ENCODE measurements at regions not wholly inside any gene's neighbourhood (a gene's known extent, or its start where the extent isn't known, plus 50 kb on each side); places are given as distances from the start of the nearest gene placed in this dataset.

DNA sequence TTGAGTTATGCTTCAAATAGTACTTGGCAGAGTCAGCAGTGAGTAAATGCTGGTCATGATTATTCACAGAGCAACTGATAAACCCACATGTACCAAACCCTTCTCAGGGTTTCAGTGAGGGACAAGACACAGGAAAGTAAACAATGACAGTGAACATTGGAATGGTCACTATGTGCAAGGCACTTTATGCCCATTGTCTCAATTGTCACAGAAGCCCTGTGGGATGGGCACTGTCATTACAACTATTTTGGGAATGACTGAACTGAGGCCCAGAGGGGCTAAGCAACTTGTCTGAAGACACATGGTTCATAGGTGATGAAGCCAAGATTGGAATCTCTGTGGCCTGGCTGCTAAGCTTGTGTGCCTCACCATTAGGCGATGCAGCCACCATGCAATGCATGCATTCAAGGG lies 238.5 kb downstream of the RBM19 start:
- Histone ChIP-seq H3K27me3 (ENCODE audit: control insufficient read depth, insufficient read depth, low read length) (0 out of 2 replicates have a peak, but pooled peaks cover 2% of the 10 kb centered on the region), H3K36me3 (ENCODE audit: control insufficient read depth, insufficient read depth, low read length) (no peaks in the 10 kb centered on the region), H3K27ac (ENCODE audit: low read length) (no peak overlapping the region), H3K4me3 (ENCODE audit: low read length) (no peak overlapping the region), H3K4me1 (ENCODE audit: control insufficient read depth, insufficient read depth, low read length) (no peaks in the 10 kb centered on the region), H3K9me3 (ENCODE audit: control insufficient read depth, insufficient read depth, low read length) (no peaks in the 10 kb centered on the region)
- DNase-seq (ENCODE audit: low read depth, low spot score), result no peak
- WGBS (ENCODE audit: insufficient coverage, insufficient read length), result no CpG with 5 or more reads among the region's 1 CpG

DNA sequence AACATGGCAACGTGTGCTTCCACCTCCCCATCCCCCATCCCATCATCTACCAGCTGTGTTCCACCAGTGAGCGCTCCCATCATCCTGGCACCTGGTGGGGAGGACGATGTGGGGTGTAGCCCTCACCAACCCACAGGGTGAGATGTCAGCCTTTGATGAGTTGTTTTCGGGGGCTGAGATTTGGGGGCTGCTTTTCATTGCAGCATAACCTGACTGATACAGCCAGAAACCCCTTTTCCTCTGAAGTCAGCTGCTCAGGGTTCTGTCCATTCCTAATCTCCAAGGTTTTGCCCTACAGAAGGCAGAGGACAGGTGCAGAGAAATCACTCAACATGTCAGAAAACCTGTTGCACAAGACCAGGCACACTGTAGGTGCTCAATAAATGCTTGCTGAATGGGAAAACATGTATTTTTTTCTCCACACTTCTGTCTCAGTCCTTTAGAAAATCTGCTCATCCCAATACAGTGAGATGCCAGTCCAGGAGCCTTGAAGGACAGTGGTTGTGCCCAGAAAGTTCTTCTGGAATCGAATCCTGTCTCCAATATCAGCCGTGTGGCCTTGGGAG lies 239.8 kb downstream of the RBM19 start:
- no peaks in the 10 kb centered on the region for H3K36me3 ChIP-seq (ENCODE audit: control insufficient read depth, insufficient read depth, low read length)
- H3K9me3 ChIP-seq (ENCODE audit: control insufficient read depth, insufficient read depth, low read length), result no peaks in the 10 kb centered on the region
- H3K27me3 ChIP-seq (ENCODE audit: control insufficient read depth, insufficient read depth, low read length), result 0 out of 2 replicates have a peak, but pooled peaks cover 2% of the 10 kb centered on the region
- H3K4me1 ChIP-seq (ENCODE audit: control insufficient read depth, insufficient read depth, low read length), result no peaks in the 10 kb centered on the region
- WGBS (ENCODE audit: insufficient coverage, insufficient read length), result no CpG with 5 or more reads among the region's 6 CpGs
- no peak overlapping the region for H3K27ac ChIP-seq (ENCODE audit: low read length)
- H3K4me3 ChIP-seq (ENCODE audit: low read length), result no peak overlapping the region
- DNase-seq (ENCODE audit: low read depth, low spot score), result no peak

DNA sequence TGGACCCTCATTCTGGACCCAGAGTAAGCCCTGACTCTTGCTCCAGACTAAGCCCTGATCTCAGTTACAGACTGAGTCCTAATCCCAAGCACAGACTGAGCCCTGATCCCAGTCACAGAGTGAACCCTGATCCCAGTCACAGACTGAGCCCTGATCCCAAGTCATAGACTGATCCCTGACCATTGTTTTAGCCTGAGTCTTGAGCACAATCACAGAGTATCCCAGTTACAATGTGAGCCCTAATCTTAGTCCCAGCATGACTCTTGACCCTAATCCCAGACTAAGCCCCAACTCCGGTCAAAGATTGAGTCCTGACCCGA lies 240.6 kb downstream of the RBM19 start:
- no peak overlapping the region for H3K27ac ChIP-seq (ENCODE audit: low read length)
- H3K4me3 ChIP-seq (ENCODE audit: low read length), result no peak overlapping the region
- no CpG with 5 or more reads among the region's 2 CpGs for WGBS (ENCODE audit: insufficient coverage, insufficient read length)
- no peaks in the 10 kb centered on the region; the same call in 1 of the 2 replicates for H3K4me1 ChIP-seq (ENCODE audit: control insufficient read depth, insufficient read depth, low read length)
- H3K27me3 ChIP-seq (ENCODE audit: control insufficient read depth, insufficient read depth, low read length), result 0 out of 2 replicates have a peak, but pooled peaks cover 2% of the 10 kb centered on the region
- no peaks in the 10 kb centered on the region for H3K36me3 ChIP-seq (ENCODE audit: control insufficient read depth, insufficient read depth, low read length)
- DNase-seq (ENCODE audit: low read depth, low spot score), result no peak
- no peaks in the 10 kb centered on the region for H3K9me3 ChIP-seq (ENCODE audit: control insufficient read depth, insufficient read depth, low read length)

DNA sequence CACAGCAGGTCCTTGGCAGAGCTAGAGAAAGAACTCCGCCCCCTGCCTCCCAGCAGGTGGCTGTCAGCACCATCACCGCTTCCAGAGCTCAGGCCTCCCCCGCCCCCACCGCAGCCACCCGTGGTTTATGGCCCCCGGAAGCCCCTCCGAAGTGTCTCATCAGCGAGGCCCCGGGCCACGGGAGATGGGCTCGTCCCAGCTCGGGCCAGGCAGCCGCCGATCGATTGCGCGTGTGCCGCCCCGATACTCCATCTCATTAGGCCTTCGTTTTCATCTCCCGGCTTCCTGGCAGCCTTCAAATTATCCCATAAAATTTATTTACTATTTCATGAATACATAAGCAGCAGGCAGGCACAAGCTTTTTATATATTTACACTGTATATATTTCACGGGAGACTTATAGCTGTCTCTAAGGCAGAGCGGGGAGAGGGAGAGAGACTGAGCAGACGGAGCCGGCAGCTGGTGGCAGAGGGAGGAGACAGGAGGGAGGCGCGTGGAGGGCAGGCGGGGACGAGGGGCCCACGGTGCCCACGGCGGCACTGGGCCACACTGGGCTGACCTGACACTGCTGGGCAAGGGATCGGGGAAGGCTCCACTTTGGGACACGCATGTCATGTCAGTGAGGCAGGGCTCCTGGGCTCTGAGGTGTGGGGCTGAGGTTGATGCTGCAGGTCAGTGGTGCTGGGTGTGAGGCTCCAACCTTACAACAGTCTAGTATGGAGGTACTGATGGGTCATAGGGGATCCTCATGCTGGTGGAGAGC lies 241.2 kb downstream of the RBM19 start:
- Histone ChIP-seq H3K27ac (ENCODE audit: low read length) (no peak overlapping the region), H3K4me1 (ENCODE audit: control insufficient read depth, insufficient read depth, low read length) (no peaks in the 10 kb centered on the region; the same call in 1 of the 2 replicates), H3K4me3 (ENCODE audit: low read length) (no peak overlapping the region), H3K9me3 (ENCODE audit: control insufficient read depth, insufficient read depth, low read length) (no peaks in the 10 kb centered on the region), H3K27me3 (ENCODE audit: control insufficient read depth, insufficient read depth, low read length) (0 out of 2 replicates have a peak, but pooled peaks cover 2% of the 10 kb centered on the region), H3K36me3 (ENCODE audit: control insufficient read depth, insufficient read depth, low read length) (no peaks in the 10 kb centered on the region)
- DNase-seq (ENCODE audit: low read depth, low spot score), result no peak
- no CpG with 5 or more reads among the region's 34 CpGs for WGBS (ENCODE audit: insufficient coverage, insufficient read length)

DNA sequence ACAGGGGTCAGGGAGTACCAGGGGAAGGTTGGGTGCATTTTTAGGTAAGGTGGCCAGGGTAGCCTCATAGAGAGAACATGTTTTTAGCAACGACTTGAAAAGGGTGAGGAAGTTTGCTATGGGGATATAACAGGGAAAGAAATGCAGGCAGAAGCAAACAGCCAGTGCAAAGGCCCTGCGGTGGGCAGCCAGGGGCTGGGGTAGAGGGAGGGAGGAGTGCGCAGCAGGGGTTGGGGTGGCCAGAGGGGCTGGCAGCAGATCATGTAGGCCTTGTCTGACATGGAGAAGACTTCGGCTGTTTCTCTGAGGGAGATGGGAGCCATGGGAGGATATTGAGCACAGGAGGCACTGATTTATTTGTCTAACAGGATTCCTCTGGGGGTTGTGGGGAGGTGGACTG lies 242.5 kb downstream of the RBM19 start:
- WGBS (ENCODE audit: insufficient coverage, insufficient read length), result no CpG with 5 or more reads among the region's 4 CpGs
- H3K36me3 ChIP-seq (ENCODE audit: control insufficient read depth, insufficient read depth, low read length), result no peaks in the 10 kb centered on the region
- no peaks in the 10 kb centered on the region for H3K9me3 ChIP-seq (ENCODE audit: control insufficient read depth, insufficient read depth, low read length)
- H3K4me3 ChIP-seq (ENCODE audit: low read length), result no peak overlapping the region
- DNase-seq (ENCODE audit: low read depth, low spot score), result no peak
- 0 out of 2 replicates have a peak, but pooled peaks cover 2% of the 10 kb centered on the region for H3K27me3 ChIP-seq (ENCODE audit: control insufficient read depth, insufficient read depth, low read length)
- H3K4me1 ChIP-seq (ENCODE audit: control insufficient read depth, insufficient read depth, low read length), result no peaks in the 10 kb centered on the region; the same call in 1 of the 2 replicates
- no peak overlapping the region for H3K27ac ChIP-seq (ENCODE audit: low read length)

DNA sequence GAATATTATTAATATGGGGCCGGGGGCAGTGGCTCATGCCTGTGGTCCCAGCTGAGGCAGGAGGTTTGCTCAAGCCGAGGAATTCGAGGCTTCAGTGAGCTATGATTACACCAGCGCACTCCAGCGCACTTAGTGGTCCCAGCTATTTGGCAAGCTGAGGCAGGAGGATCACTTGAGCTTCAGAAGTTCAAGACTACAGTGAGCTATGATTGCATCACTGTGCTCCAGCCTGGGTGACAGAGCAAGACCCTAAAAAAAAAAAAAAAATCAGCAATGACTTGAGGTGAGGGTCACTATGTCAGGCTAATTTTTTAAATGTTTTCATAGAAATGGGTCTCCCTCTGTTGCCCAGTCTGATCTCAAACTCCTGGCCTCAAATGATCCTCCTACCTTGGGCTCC lies 243.4 kb downstream of the RBM19 start:
- no peak overlapping the region for H3K4me3 ChIP-seq (ENCODE audit: low read length)
- no peak for DNase-seq (ENCODE audit: low read depth, low spot score)
- H3K9me3 ChIP-seq (ENCODE audit: control insufficient read depth, insufficient read depth, low read length), result no peaks in the 10 kb centered on the region
- H3K4me1 ChIP-seq (ENCODE audit: control insufficient read depth, insufficient read depth, low read length), result no peaks in the 10 kb centered on the region; the same call in 1 of the 2 replicates
- H3K27ac ChIP-seq (ENCODE audit: low read length), result no peak overlapping the region
- H3K36me3 ChIP-seq (ENCODE audit: control insufficient read depth, insufficient read depth, low read length), result no peaks in the 10 kb centered on the region
- H3K27me3 ChIP-seq (ENCODE audit: control insufficient read depth, insufficient read depth, low read length), result 0 out of 2 replicates have a peak, but pooled peaks cover 2% of the 10 kb centered on the region
- WGBS (ENCODE audit: insufficient coverage, insufficient read length), result no CpG with 5 or more reads among the region's 5 CpGs

DNA sequence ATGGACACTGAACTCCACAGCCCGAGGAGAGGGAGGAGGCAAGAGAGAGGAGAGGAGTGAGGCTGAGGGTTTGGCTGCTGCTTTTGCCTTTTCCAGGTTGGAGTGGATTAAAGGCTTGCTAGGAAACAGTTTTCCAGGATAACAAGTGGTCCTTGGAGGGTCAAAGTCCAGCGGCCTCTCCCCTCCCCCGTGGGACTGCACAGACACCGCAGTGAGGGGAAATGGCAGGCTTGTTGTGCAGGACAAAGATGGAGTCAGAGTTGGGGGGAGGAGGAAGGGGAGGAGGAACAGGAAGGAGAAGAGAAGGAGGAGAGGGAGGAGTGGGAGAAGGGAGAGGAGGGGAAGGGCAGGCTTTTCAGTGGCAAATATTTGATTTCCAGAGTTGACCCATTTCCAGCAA lies 245.5 kb downstream of the RBM19 start:
- H3K27me3 ChIP-seq (ENCODE audit: control insufficient read depth, insufficient read depth, low read length), result 0 out of 2 replicates have a peak, but pooled peaks cover 2% of the 10 kb centered on the region
- no peak overlapping the region for H3K4me3 ChIP-seq (ENCODE audit: low read length)
- no peaks in the 10 kb centered on the region for H3K9me3 ChIP-seq (ENCODE audit: control insufficient read depth, insufficient read depth, low read length)
- DNase-seq (ENCODE audit: low read depth, low spot score), result no peak
- no peaks in the 10 kb centered on the region for H3K36me3 ChIP-seq (ENCODE audit: control insufficient read depth, insufficient read depth, low read length)
- no peak overlapping the region for H3K27ac ChIP-seq (ENCODE audit: low read length)
- no peaks in the 10 kb centered on the region; the same call in 1 of the 2 replicates for H3K4me1 ChIP-seq (ENCODE audit: control insufficient read depth, insufficient read depth, low read length)
- no CpG with 5 or more reads among the region's 4 CpGs for WGBS (ENCODE audit: insufficient coverage, insufficient read length)

DNA sequence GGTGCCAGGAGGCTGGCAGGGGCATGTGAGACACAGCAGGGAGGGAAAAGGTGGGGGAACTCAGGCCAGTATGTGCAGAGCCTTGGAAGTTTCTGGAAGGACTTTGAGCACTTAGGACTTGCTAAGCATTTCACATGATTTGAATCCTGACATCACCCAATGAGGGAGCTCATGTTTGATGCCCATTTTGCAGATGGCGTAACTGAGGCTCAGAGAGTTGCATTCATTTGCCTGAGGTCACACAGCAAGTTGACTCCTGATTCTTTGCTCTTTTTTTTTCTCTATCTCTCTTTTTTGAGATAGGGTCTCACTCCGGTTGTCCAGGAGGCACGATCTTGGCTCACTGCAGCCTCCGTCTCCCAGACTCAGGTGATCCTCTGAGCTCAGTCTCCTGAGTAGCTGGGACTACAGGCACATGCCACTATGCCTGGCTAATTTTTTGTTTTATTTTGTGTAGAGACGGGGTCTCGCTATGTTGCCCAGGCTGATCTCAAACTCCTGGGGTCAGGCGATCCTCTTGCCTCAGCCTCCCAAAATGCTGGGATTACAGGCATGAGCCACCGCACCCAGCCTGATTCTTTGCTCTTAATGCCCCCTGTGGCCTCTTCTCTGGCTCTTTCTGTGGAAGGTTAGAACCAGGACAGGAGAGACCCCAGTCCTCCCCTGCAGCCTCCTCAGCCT lies 246.1 kb downstream of the RBM19 start:
- Histone ChIP-seq H3K36me3 (ENCODE audit: control insufficient read depth, insufficient read depth, low read length) (no peaks in the 10 kb centered on the region), H3K9me3 (ENCODE audit: control insufficient read depth, insufficient read depth, low read length) (no peaks in the 10 kb centered on the region), H3K4me1 (ENCODE audit: control insufficient read depth, insufficient read depth, low read length) (no peaks in the 10 kb centered on the region; the same call in 1 of the 2 replicates), H3K4me3 (ENCODE audit: low read length) (no peak overlapping the region), H3K27ac (ENCODE audit: low read length) (no peak overlapping the region), H3K27me3 (ENCODE audit: control insufficient read depth, insufficient read depth, low read length) (0 out of 2 replicates have a peak, but pooled peaks cover 2% of the 10 kb centered on the region)
- no CpG with 5 or more reads among the region's 8 CpGs for WGBS (ENCODE audit: insufficient coverage, insufficient read length)
- DNase-seq (ENCODE audit: low read depth, low spot score), result no peak

DNA sequence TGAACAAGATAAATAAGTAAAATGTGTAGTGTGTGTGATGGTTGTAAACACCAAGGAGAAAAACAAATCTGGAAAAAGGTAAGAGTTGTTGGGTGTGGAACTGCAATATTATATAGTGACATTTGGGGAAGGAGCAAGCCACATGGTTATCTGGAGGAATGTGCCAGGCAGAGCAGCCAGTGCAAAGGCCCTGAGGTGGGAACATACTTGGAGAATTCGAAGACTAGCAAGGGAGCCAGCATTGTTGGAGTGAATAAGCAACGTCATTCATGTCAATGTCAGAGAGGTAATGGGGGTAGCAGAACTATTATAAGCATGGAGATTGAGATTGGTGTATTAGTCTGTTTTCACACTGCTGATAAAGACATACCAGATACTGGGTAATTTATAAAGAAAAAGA lies 241.5 kb upstream of the LHX5 start:
- H3K4me3 ChIP-seq (ENCODE audit: low read length), result no peak overlapping the region
- no peaks in the 10 kb centered on the region for H3K27me3 ChIP-seq (ENCODE audit: control insufficient read depth, insufficient read depth, low read length)
- no CpG with 5 or more reads among the region's 2 CpGs for WGBS (ENCODE audit: insufficient coverage, insufficient read length)

DNA sequence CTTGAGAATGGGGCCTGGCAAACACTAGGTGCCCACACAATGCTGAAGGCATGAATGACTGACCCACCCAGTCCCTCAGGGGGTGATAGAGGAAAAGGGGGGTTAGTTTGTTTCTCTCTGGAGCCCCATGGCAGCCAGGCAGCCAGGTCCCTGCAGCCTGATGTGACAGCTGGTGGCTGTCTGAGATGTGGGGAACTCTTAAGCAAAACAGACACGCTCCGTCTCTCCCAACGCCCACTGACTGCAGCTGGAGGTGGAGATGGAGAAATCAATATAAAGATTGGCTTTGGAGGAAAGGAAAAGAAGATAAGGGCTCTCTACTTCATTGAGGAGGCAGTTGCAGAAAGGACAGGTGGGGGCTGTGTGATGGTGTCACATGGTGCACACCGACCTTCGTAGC lies 240.8 kb upstream of the LHX5 start:
- no CpG with 5 or more reads among the region's 5 CpGs for WGBS (ENCODE audit: insufficient coverage, insufficient read length)
- no peak overlapping the region for H3K27ac ChIP-seq (ENCODE audit: low read length)
- no peak overlapping the region for H3K4me3 ChIP-seq (ENCODE audit: low read length)
- H3K4me1 ChIP-seq (ENCODE audit: control insufficient read depth, insufficient read depth, low read length), result no peaks in the 10 kb centered on the region
- H3K27me3 ChIP-seq (ENCODE audit: control insufficient read depth, insufficient read depth, low read length), result no peaks in the 10 kb centered on the region
- no peaks in the 10 kb centered on the region for H3K9me3 ChIP-seq (ENCODE audit: control insufficient read depth, insufficient read depth, low read length)
- no peak for DNase-seq (ENCODE audit: low read depth, low spot score)
- no peaks in the 10 kb centered on the region for H3K36me3 ChIP-seq (ENCODE audit: control insufficient read depth, insufficient read depth, low read length)

More for the DNA sequence above, 241.5 kb upstream of the LHX5 start:
- Histone ChIP-seq H3K27ac (ENCODE audit: low read length) (no peak overlapping the region), H3K36me3 (ENCODE audit: control insufficient read depth, insufficient read depth, low read length) (no peaks in the 10 kb centered on the region), H3K4me1 (ENCODE audit: control insufficient read depth, insufficient read depth, low read length) (no peaks in the 10 kb centered on the region), H3K9me3 (ENCODE audit: control insufficient read depth, insufficient read depth, low read length) (no peaks in the 10 kb centered on the region)
- DNase-seq (ENCODE audit: low read depth, low spot score), result no peak

Data from iPS DF 6.9 (cell line).